ENCODE measurements at regions not wholly inside any gene's neighbourhood (a gene's known extent, or its start where the extent isn't known, plus 50 kb on each side); places are given as distances from the start of the nearest gene placed in this dataset.

DNA sequence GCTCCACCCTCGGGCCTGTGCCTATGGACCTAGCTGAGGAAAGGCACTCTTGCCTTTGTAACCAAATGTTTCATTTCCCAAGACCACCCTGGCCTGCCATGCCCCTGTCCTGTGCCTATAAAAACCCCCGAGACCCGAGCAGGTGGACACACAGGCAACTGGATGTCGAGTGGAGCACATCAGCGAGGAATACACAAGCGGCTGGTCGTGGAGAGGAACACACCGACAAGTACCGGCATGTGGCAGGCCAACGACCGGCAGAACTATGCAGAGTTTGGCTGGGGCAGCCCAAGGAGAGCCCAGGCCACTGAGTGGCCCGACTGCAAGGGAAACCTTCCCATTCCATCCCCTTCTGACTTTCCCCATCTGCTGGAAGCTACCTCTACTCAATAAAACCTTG, 1963.8 kb upstream of the CELF4 start (continued):
- TF ChIP-seq CHD7 (IDR thresholded peaks at IDR 0.05; ENCODE audit: insufficient replicate concordance, low read length): no peak
- no peak for TF ChIP-seq POU5F1 (IDR thresholded peaks at IDR 0.05; ENCODE audit: low read depth, low read length)
- TF ChIP-seq RXRA (IDR thresholded peaks at IDR 0.05; ENCODE audit: insufficient read depth, low read depth, low read length): no peak
- no peak for TF ChIP-seq SP4 (IDR thresholded peaks at IDR 0.05; ENCODE audit: low read length)
- no peak for TF ChIP-seq HDAC6 (IDR thresholded peaks at IDR 0.05; ENCODE audit: low read depth, low read length)
- TF ChIP-seq JUN (IDR thresholded peaks at IDR 0.05; ENCODE audit: low read depth, low read length): no peak

Data from H1 (cell line).